ENCODE measurements at regions not wholly inside any gene's neighbourhood (a gene's known extent, or its start where the extent isn't known, plus 50 kb on each side); places are given as distances from the start of the nearest gene placed in this dataset.

- H3K9me2 ChIP-seq (replicated peaks; ENCODE audit: low read depth, low read length), result no peaks in the 10 kb centered on the region
- no peaks in the 10 kb centered on the region for H3K27me3 ChIP-seq (ENCODE audit: insufficient read depth, low read length, poor library complexity, severe bottlenecking)
- H3K4me2 ChIP-seq (ENCODE audit: low read depth, low read length, poor library complexity, severe bottlenecking), result no peak overlapping the region
- H3K79me2 ChIP-seq (ENCODE audit: insufficient read depth, low read length), result no peaks in the 10 kb centered on the region
- H2AFZ ChIP-seq (ENCODE audit: low read length), result no peak overlapping the region
- H3F3A ChIP-seq (ENCODE audit: low read depth), result no peaks in the 10 kb centered on the region
- H4K20me1 ChIP-seq (ENCODE audit: insufficient read depth, low read length, poor library complexity, severe bottlenecking), result no peaks in the 10 kb centered on the region
- peaks cover 1% of the 10 kb centered on the region; the same call in 1 of the 2 replicates for H3K9me3 ChIP-seq (ENCODE audit: insufficient read depth, low read depth, low read length)
- no peaks in the 10 kb centered on the region for H3K36me3 ChIP-seq (ENCODE audit: insufficient read depth, low read length)
- H3K4me3 ChIP-seq (ENCODE audit: low read length, poor library complexity, severe bottlenecking), result no peak overlapping the region
- H3K4me1 ChIP-seq (ENCODE audit: insufficient read depth, low read length, poor library complexity, severe bottlenecking), result peaks cover 11% of the 10 kb centered on the region
- no peak overlapping the region for H3K9ac ChIP-seq (ENCODE audit: low read depth, low read length, poor library complexity, severe bottlenecking)
- TF ChIP-seq EZH2phosphoT487 (IDR thresholded peaks at IDR 0.05; ENCODE audit: borderline replicate concordance), result no peak
- TF ChIP-seq, protein P1, sequence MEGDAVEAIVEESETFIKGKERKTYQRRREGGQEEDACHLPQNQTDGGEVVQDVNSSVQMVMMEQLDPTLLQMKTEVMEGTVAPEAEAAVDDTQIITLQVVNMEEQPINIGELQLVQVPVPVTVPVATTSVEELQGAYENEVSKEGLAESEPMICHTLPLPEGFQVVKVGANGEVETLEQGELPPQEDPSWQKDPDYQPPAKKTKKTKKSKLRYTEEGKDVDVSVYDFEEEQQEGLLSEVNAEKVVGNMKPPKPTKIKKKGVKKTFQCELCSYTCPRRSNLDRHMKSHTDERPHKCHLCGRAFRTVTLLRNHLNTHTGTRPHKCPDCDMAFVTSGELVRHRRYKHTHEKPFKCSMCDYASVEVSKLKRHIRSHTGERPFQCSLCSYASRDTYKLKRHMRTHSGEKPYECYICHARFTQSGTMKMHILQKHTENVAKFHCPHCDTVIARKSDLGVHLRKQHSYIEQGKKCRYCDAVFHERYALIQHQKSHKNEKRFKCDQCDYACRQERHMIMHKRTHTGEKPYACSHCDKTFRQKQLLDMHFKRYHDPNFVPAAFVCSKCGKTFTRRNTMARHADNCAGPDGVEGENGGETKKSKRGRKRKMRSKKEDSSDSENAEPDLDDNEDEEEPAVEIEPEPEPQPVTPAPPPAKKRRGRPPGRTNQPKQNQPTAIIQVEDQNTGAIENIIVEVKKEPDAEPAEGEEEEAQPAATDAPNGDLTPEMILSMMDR (conservative IDR thresholded peaks at IDR 0.05; ENCODE audit: low read length), result no peak
Measured at GRCh38 chr4:116577321-116577720, 508.1 kb downstream of the TRAM1L1 start.

DNA sequence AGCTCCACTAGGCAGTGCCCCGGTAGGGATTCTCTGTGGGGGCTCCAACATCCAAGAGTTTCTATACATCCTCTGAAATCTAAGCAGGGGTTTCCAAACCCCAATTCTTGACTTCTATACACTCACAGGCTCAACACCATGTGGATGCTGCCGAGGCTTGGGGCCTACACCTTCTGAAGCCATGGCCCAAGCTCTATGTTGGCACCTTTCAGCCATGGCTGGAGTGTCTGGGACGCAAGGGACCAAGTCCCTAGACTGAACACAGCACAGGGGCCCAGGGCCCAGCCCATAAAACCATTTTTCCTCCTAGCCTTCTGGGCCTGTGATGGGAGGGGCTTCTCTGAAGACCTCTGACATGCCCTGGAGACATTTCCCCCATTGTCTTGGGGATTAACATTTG lies 511.8 kb downstream of the TRAM1L1 start:
- Histone ChIP-seq H3K9me3 (ENCODE audit: insufficient read depth, low read depth, low read length) (peaks cover 4% of the 10 kb centered on the region; the same call in 1 of the 2 replicates), H3K9ac (ENCODE audit: low read depth, low read length, poor library complexity, severe bottlenecking) (no peak overlapping the region), H3K4me1 (ENCODE audit: insufficient read depth, low read length, poor library complexity, severe bottlenecking) (peaks cover 11% of the 10 kb centered on the region), H3K36me3 (ENCODE audit: insufficient read depth, low read length) (no peaks in the 10 kb centered on the region), H3K27me3 (ENCODE audit: insufficient read depth, low read length, poor library complexity, severe bottlenecking) (no peaks in the 10 kb centered on the region), H3K4me2 (ENCODE audit: low read depth, low read length, poor library complexity, severe bottlenecking) (no peak overlapping the region), H4K20me1 (ENCODE audit: insufficient read depth, low read length, poor library complexity, severe bottlenecking) (no peaks in the 10 kb centered on the region), H3K79me2 (ENCODE audit: insufficient read depth, low read length) (no peaks in the 10 kb centered on the region), H3K4me3 (ENCODE audit: low read length, poor library complexity, severe bottlenecking) (no peak overlapping the region), H3K9me2 (replicated peaks; ENCODE audit: low read depth, low read length) (no peaks in the 10 kb centered on the region), H3F3A (ENCODE audit: low read depth) (no peaks in the 10 kb centered on the region), H2AFZ (ENCODE audit: low read length) (no peak overlapping the region)
- no peak for TF ChIP-seq EZH2phosphoT487 (IDR thresholded peaks at IDR 0.05; ENCODE audit: borderline replicate concordance)

DNA sequence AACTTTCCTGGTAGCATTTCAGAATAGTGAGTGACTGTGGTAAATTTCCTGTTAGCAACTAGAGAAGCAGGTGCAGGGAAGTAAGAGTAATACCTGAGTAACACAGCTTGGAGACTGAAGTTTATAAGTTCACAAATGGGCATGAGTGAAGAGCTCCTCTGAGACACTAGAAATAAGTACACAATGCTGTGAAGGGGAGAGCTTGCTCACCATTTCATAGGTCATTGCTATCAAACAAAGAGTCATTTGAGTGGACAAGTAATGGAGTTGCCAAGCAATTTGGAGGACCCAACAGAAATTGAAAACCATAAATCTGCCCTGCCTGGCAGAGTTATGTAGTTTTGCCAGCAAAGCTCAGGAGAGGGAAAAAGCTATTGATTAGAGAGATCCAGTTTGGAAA lies 523.6 kb downstream of the TRAM1L1 start:
- no peaks in the 10 kb centered on the region for H3K27me3 ChIP-seq (ENCODE audit: insufficient read depth, low read length, poor library complexity, severe bottlenecking)
- 0 out of 2 replicates have a peak overlapping the region, but pooled peaks have one; percentile 20 for H2AFZ ChIP-seq (ENCODE audit: low read length)
- no peak overlapping the region for H3K4me2 ChIP-seq (ENCODE audit: low read depth, low read length, poor library complexity, severe bottlenecking)
- no peaks in the 10 kb centered on the region for H3K9me2 ChIP-seq (replicated peaks; ENCODE audit: low read depth, low read length)
- TF ChIP-seq EZH2phosphoT487 (IDR thresholded peaks at IDR 0.05; ENCODE audit: borderline replicate concordance), result no peak
- TF ChIP-seq, protein P1 (conservative IDR thresholded peaks at IDR 0.05; ENCODE audit: low read length), result no peak
- H3F3A ChIP-seq (ENCODE audit: low read depth), result no peaks in the 10 kb centered on the region
- H3K79me2 ChIP-seq (ENCODE audit: insufficient read depth, low read length), result no peaks in the 10 kb centered on the region
- H3K4me3 ChIP-seq (ENCODE audit: low read length, poor library complexity, severe bottlenecking), result no peak overlapping the region
- H3K4me1 ChIP-seq (ENCODE audit: insufficient read depth, low read length, poor library complexity, severe bottlenecking), result peaks cover 17% of the 10 kb centered on the region
- H3K36me3 ChIP-seq (ENCODE audit: insufficient read depth, low read length), result no peaks in the 10 kb centered on the region
- H3K9me3 ChIP-seq (ENCODE audit: insufficient read depth, low read depth, low read length), result peaks cover 14% of the 10 kb centered on the region; the same call in 1 of the 2 replicates
- H3K9ac ChIP-seq (ENCODE audit: low read depth, low read length, poor library complexity, severe bottlenecking), result no peak overlapping the region
- H4K20me1 ChIP-seq (ENCODE audit: insufficient read depth, low read length, poor library complexity, severe bottlenecking), result no peaks in the 10 kb centered on the region

GRCh38 chr4:116551806-116552205 lies 533.6 kb downstream of the TRAM1L1 start:
- Histone ChIP-seq H3K9me2 (replicated peaks; ENCODE audit: low read depth, low read length) (no peaks in the 10 kb centered on the region), H3K79me2 (ENCODE audit: insufficient read depth, low read length) (no peaks in the 10 kb centered on the region), H3K4me1 (ENCODE audit: insufficient read depth, low read length, poor library complexity, severe bottlenecking) (peaks cover 19% of the 10 kb centered on the region), H3K36me3 (ENCODE audit: insufficient read depth, low read length) (no peaks in the 10 kb centered on the region), H3F3A (ENCODE audit: low read depth) (no peaks in the 10 kb centered on the region), H2AFZ (ENCODE audit: low read length) (no peak overlapping the region), H4K20me1 (ENCODE audit: insufficient read depth, low read length, poor library complexity, severe bottlenecking) (no peaks in the 10 kb centered on the region), H3K27me3 (ENCODE audit: insufficient read depth, low read length, poor library complexity, severe bottlenecking) (no peaks in the 10 kb centered on the region), H3K9me3 (ENCODE audit: insufficient read depth, low read depth, low read length) (no peaks in the 10 kb centered on the region), H3K4me2 (ENCODE audit: low read depth, low read length, poor library complexity, severe bottlenecking) (no peak overlapping the region), H3K4me3 (ENCODE audit: low read length, poor library complexity, severe bottlenecking) (no peak overlapping the region), H3K9ac (ENCODE audit: low read depth, low read length, poor library complexity, severe bottlenecking) (no peak overlapping the region)
- no peak for TF ChIP-seq EZH2phosphoT487 (IDR thresholded peaks at IDR 0.05; ENCODE audit: borderline replicate concordance)
- TF ChIP-seq, protein P1 (conservative IDR thresholded peaks at IDR 0.05; ENCODE audit: low read length), result no peak
